ENCODE measurements at regions not wholly inside any gene's neighbourhood (a gene's known extent, or its start where the extent isn't known, plus 50 kb on each side); places are given as distances from the start of the nearest gene placed in this dataset.

- TF ChIP-seq, protein P1, sequence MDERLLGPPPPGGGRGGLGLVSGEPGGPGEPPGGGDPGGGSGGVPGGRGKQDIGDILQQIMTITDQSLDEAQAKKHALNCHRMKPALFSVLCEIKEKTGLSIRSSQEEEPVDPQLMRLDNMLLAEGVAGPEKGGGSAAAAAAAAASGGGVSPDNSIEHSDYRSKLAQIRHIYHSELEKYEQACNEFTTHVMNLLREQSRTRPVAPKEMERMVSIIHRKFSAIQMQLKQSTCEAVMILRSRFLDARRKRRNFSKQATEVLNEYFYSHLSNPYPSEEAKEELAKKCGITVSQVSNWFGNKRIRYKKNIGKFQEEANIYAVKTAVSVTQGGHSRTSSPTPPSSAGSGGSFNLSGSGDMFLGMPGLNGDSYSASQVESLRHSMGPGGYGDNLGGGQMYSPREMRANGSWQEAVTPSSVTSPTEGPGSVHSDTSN (CRISPR knock-in tag; IDR thresholded peaks at IDR 0.05) = no peak
- TF ChIP-seq REXO4 (CRISPR knock-in tag; IDR thresholded peaks at IDR 0.05; ENCODE audit: borderline replicate concordance) (no peak), MTF2 (CRISPR knock-in tag; IDR thresholded peaks at IDR 0.05; ENCODE audit: borderline replicate concordance) (no peak), SALL1 (CRISPR knock-in tag; IDR thresholded peaks at IDR 0.05) (peak; percentile 43; the same call in 1 of the 2 replicates), TGIF2 (CRISPR knock-in tag; IDR thresholded peaks at IDR 0.05) (no peak), ZNF274 (CRISPR knock-in tag; IDR thresholded peaks at IDR 0.05) (no peak), KLF12 (CRISPR knock-in tag; IDR thresholded peaks at IDR 0.05; ENCODE audit: borderline replicate concordance) (no peak), KDM1A (CRISPR knock-in tag; IDR thresholded peaks at IDR 0.05) (no peak), SALL2 (CRISPR knock-in tag; IDR thresholded peaks at IDR 0.05) (0 out of 2 replicates have a peak, but pooled peaks have one; percentile 42), RXRA (CRISPR knock-in tag; IDR thresholded peaks at IDR 0.05) (0 out of 2 replicates have a peak, but pooled peaks have one; percentile 16), ZNF121 (CRISPR knock-in tag; IDR thresholded peaks at IDR 0.05) (no peak), TOE1 (CRISPR knock-in tag; IDR thresholded peaks at IDR 0.05) (no peak), CERS6 (CRISPR knock-in tag; IDR thresholded peaks at IDR 0.05) (no peak), ZBTB1 (CRISPR knock-in tag; IDR thresholded peaks at IDR 0.05; ENCODE audit: borderline replicate concordance) (no peak), TERF1 (CRISPR knock-in tag; IDR thresholded peaks at IDR 0.05) (no peak), IKZF5 (CRISPR knock-in tag; IDR thresholded peaks at IDR 0.05) (no peak), FOXA1 (IDR thresholded peaks at IDR 0.05) (no peak), FOXA1 (CRISPR knock-in tag; IDR thresholded peaks at IDR 0.05) (no peak), SP1 (IDR thresholded peaks at IDR 0.05) (no peak), SP1 (CRISPR knock-in tag; IDR thresholded peaks at IDR 0.05) (no peak), ETV6 (CRISPR knock-in tag; conservative IDR thresholded peaks at IDR 0.05) (no peak), GLI4 (CRISPR knock-in tag; IDR thresholded peaks at IDR 0.05; ENCODE audit: borderline replicate concordance) (no peak), U2AF2 (IDR thresholded peaks at IDR 0.05; ENCODE audit: low read depth, low read length) (no peak), ZNF3 (CRISPR knock-in tag; IDR thresholded peaks at IDR 0.05) (no peak), ZNF143 (CRISPR knock-in tag; IDR thresholded peaks at IDR 0.05) (no peak), TRIM24 (CRISPR knock-in tag; IDR thresholded peaks at IDR 0.05) (no peak), ZNF569 (CRISPR knock-in tag; IDR thresholded peaks at IDR 0.05; ENCODE audit: borderline replicate concordance) (no peak), SRSF1 (optimal IDR thresholded peaks at IDR 0.05; ENCODE audit: low read depth, low read length) (no peak), ZNF816 (CRISPR knock-in tag; IDR thresholded peaks at IDR 0.05; ENCODE audit: borderline replicate concordance) (no peak)
- TF ChIP-seq, protein P2, sequence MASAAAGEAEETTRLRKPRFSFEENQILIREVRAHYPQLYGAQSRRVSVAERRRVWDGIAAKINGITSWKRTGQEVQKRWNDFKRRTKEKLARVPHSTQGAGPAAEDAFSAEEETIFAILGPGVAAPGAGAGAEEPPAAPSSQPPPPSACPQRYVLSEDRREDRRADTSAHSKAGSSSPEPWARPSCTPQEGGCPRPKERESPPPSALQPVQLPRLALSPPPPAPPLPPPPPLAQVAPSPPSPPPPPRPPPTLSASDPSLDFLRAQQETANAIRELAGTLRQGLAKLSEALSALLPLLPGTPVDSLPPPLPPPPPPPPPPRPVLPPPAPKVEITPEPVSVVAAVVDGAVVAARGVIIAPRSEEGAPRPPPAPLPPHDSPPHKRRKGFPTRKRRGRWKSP (CRISPR knock-in tag; IDR thresholded peaks at IDR 0.05) = peak; percentile 51; the same call in 1 of the 2 replicates
Observed at GRCh38 chr1:105138458-105138893, 1388.8 kb downstream of the AMY1C start (continued).
